Globus pallidus (tissue), 1 donor: ENCODE measurements at regions not wholly inside any gene's neighbourhood (a gene's known extent, or its start where the extent isn't known, plus 50 kb on each side); places are given as distances from the start of the nearest gene placed in this dataset.
"Not testable (repeated sequence)": the region's sequence is repeated elsewhere in the genome, so short reads cannot be mapped to it uniquely, and the experiment has no call there.

Source experiments
- DNase-seq: peaks from one replicate; pipeline ENCODE4 v3.0.0-alpha.2; 2015; ENCODE audit warnings: low spot score

DNA sequence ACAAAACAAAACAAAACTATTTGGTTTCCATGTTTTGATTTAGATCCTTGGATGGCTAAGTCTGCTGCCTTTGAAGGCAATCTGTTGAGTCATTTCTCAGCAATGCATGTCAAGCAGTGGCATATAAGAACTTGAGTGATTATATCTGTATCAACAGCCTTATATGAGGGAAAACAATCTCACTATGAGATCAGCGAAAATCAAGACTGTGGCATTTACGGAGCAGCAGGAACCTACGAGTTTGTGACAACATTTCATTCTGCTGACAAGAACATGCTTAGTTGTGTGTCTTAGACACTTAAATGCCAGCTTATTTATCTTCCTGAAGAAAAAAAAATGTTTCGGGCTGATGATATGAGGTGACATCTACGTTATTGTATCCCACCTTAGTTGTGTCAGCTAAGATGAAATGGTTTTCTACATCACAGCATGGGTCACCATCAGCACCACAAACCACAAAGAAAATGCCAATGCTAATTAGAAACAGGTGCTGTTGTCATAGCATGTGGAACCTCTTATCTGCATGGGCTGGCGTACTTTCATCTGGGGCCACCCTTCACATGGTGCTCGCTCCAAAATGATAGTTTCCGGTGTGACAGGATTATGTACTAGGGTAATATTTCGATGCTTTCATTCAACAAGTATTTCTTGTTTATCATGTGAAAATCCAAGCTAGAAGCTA is 1085.5 kb downstream of the SORCS1 start:
- no peak for DNase-seq

- no peak for DNase-seq
Observed at GRCh38 chr10:106076496-106076895, 1088.0 kb downstream of the SORCS1 start.

- no peak for DNase-seq
Observed at GRCh38 chr10:106053061-106053460, 1111.4 kb downstream of the SORCS1 start.

- DNase-seq = no peak
Observed at GRCh38 chr10:106044503-106044902, 1120.0 kb downstream of the SORCS1 start.

- DNase-seq = no peak
Observed at GRCh38 chr10:106043863-106044262, 1120.6 kb downstream of the SORCS1 start.

- DNase-seq = no peak
Observed at GRCh38 chr10:106038246-106038645, 1126.3 kb downstream of the SORCS1 start.

- no peak for DNase-seq
Observed at GRCh38 chr10:106033065-106033464, 1131.4 kb downstream of the SORCS1 start.

- DNase-seq = no peak
Observed at GRCh38 chr10:106032450-106033002, 1132.0 kb downstream of the SORCS1 start.

DNA sequence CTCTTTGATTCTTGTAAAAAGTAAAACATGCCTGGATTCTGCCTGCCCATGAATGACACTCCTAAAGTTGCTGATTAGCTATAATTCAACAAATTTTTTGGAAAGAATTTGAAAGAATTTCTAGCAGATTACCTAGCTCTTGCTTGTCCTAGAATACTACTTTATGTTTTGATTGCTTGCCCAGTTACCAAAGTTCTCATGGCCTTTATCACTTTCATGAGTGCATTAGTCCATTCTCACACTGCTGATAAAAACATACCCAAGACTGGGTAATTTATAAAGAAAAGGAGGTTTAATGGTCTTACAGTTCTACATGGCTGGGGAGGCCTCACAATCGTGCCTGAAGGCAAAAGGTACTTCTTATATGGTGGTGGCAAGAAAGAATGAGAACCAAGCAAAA is 1137.3 kb downstream of the SORCS1 start:
- no peak for DNase-seq

GRCh38 chr10:106025208-106025811 is 1139.2 kb downstream of the SORCS1 start:
- no peak for DNase-seq

GRCh38 chr10:106023329-106023728 is 1141.2 kb downstream of the SORCS1 start:
- DNase-seq = no peak

- DNase-seq = not testable (repeated sequence)
Observed at GRCh38 chr10:106019559-106019958, 1144.9 kb downstream of the SORCS1 start.

- not testable (repeated sequence) for DNase-seq
Observed at GRCh38 chr10:106015369-106016199, 1148.9 kb downstream of the SORCS1 start.

GRCh38 chr10:106011250-106011649 is 1153.3 kb downstream of the SORCS1 start:
- DNase-seq = no peak

DNA sequence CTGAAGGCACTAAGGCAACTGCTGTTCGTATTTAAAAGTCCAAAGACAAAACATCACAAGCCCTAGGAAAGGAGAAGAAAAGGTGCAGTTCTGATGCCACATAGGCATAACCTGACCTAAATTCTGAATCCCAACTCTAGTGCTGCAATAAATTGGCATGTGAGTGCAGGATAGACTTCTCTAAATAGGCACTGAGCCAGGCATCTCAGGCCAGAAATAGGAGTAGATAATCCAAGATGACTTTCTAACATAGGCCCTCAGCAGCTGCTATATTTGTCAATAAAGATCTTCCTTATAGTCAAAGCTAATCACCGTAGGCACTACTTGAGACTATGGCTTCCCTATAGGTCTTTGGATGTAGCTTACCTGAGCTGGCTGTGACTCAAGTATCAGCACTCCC is 1163.8 kb downstream of the SORCS1 start:
- DNase-seq = no peak

GRCh38 chr10:105993609-105994008 is 1170.9 kb downstream of the SORCS1 start:
- DNase-seq = no peak

GRCh38 chr10:105992928-105993327 is 1171.6 kb downstream of the SORCS1 start:
- DNase-seq = no peak

DNA sequence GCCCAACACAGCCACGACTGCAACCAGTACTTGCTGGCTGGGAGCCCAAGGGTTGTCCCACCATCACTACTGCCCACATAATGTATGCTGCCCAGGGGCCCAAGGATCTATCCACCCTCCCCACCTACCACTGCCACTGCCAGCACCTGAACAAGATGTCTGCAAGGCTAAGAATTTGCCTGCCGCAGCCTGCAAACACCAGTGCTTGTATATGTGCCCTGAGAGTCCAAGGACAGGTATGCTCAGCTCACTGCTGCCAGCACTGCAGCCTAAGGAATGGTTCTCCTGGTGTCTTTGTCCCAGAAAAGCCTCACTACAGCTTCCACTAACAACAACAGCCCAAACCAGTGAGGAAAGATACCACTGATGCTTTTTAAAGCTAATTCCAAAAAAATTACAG is 1174.0 kb downstream of the SORCS1 start:
- DNase-seq = no peak

DNA sequence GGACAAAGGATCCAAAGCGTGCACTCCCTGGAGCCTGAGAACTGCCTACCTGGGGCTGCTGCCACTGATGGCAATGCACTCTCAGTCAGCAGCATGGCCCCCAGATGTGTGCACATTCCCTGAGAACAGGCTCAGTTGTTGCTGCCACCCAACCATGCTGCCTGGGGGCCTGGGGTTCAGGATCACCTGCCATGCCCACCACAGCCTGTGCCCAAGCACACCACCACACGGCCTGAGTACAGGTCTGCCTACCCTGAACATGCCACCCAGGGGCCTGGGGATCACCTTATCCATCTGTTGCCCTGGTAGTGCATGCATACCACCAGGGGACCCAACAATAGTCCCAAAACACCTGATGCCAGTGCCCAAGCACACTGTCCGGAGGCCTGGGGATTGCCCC is 1174.5 kb downstream of the SORCS1 start:
- no peak for DNase-seq

GRCh38 chr10:105988848-105989247 is 1175.7 kb downstream of the SORCS1 start:
- no peak for DNase-seq

DNA sequence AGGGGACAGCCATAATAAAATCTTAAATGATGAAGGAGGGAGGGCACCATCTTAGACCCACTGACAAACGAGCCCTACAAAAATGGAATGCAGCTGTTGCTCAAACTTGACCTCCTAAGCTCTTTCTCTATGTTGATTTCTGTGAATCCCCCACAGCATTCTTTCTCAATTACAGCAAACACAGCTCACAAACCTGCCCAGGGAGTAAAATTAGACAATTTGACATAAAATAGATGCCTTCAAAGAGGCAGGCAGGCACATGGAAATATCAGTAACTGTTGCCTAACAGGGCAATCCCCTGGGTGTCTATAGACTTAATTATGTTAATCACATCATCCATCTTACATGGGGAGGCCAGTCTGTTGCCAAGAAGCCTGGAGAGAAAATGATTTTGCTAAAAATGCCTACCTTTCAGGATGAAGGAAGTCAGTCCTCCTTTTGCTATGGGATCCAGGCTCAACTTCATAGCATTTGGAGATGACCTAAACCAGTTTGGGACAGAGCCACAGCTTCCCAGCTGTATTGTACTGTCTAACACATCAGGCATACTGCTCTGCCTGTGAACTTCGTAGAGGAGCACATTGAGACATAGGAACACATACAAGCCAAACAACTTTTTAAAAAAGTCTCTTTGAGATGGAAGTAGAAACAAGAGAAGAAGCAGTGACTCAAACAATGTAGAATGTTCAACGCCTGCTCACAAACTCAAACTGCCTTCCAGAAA is 1177.4 kb downstream of the SORCS1 start:
- DNase-seq = no peak

GRCh38 chr10:105986486-105986885 is 1178.0 kb downstream of the SORCS1 start:
- no peak for DNase-seq
